ENCODE measurements at regions not wholly inside any gene's neighbourhood (a gene's known extent, or its start where the extent isn't known, plus 50 kb on each side); places are given as distances from the start of the nearest gene placed in this dataset.

DNA sequence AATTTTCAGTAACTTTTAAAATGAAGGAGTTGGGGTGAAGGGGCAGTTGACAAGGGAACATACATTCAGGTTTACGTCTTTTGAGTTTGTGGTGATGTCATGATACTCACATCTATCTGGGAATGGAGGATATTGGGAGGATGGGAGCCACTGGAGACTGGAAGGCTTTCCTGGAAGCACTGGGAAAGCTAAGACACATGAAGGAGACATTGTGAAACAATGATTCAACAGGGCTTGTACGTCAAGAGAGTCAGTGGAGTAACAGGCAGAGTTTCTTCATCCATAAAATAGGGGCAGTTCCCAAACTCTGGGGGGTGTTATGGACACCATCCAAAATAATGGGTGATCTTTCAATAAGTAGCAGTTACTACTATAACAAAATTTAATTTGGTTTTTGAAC is 572.8 kb downstream of the CCDC171 start:
- TF ChIP-seq, protein P1, sequence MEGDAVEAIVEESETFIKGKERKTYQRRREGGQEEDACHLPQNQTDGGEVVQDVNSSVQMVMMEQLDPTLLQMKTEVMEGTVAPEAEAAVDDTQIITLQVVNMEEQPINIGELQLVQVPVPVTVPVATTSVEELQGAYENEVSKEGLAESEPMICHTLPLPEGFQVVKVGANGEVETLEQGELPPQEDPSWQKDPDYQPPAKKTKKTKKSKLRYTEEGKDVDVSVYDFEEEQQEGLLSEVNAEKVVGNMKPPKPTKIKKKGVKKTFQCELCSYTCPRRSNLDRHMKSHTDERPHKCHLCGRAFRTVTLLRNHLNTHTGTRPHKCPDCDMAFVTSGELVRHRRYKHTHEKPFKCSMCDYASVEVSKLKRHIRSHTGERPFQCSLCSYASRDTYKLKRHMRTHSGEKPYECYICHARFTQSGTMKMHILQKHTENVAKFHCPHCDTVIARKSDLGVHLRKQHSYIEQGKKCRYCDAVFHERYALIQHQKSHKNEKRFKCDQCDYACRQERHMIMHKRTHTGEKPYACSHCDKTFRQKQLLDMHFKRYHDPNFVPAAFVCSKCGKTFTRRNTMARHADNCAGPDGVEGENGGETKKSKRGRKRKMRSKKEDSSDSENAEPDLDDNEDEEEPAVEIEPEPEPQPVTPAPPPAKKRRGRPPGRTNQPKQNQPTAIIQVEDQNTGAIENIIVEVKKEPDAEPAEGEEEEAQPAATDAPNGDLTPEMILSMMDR (conservative IDR thresholded peaks at IDR 0.05; ENCODE audit: low read length), result no peak
- no peak for TF ChIP-seq EZH2phosphoT487 (IDR thresholded peaks at IDR 0.05; ENCODE audit: borderline replicate concordance, low read depth, low read length)
